ENCODE measurements at regions not wholly inside any gene's neighbourhood (a gene's known extent, or its start where the extent isn't known, plus 50 kb on each side); places are given as distances from the start of the nearest gene placed in this dataset.

- TF ChIP-seq CTCF (IDR thresholded peaks at IDR 0.05; ENCODE audit: poor library complexity, severe bottlenecking) (no peak), EP300 (conservative IDR thresholded peaks at IDR 0.05; ENCODE audit: poor library complexity, severe bottlenecking) (no peak), TAF1 (IDR thresholded peaks at IDR 0.05; ENCODE audit: low read depth) (no peak), POLR2AphosphoS5 (IDR thresholded peaks at IDR 0.05) (no peak), EZH2 (IDR thresholded peaks at IDR 0.05; ENCODE audit: borderline replicate concordance, insufficient read depth, low read length, poor library complexity, severe bottlenecking) (no peak), REST (IDR thresholded peaks at IDR 0.05; ENCODE audit: borderline replicate concordance) (no peak), SMC3 (conservative IDR thresholded peaks at IDR 0.05; ENCODE audit: poor library complexity) (no peak), RAD21 (conservative IDR thresholded peaks at IDR 0.05) (no peak), MXI1 (conservative IDR thresholded peaks at IDR 0.05; ENCODE audit: poor library complexity, severe bottlenecking) (no peak)
Observed at GRCh38 chr18:6650747-6651146, 78.8 kb upstream of the ARHGAP28 start.

All from neural cell (in vitro differentiated cells).